HepG2 (cell line): ENCODE measurements at regions not wholly inside any gene's neighbourhood (a gene's known extent, or its start where the extent isn't known, plus 50 kb on each side); places are given as distances from the start of the nearest gene placed in this dataset.

Experiments
- HDAC6 ChIP-seq: fragments of 200-600 bp; sonication (generic); IDR thresholded peaks from 2 replicates; pipeline ENCODE4 v1.7.0; 2017; ENCODE audit warnings: mild to moderate bottlenecking, antibody characterized with exemption, low read length, low read depth
- RFX5 ChIP-seq: IDR thresholded peaks from 2 replicates; pipeline ENCODE4 v1.6.1; 2011; ENCODE audit warnings: low read depth, low read length, improper control_type of control experiment
- TF ChIP-seq, protein P1 (sequence below): sonication (generic); formaldehyde crosslinking; IDR thresholded peaks from 2 replicates; pipeline ENCODE4 v1.5.1; 2020; ENCODE audit warnings: mild to moderate bottlenecking, moderate library complexity, missing genetic modification reagents

DNA sequence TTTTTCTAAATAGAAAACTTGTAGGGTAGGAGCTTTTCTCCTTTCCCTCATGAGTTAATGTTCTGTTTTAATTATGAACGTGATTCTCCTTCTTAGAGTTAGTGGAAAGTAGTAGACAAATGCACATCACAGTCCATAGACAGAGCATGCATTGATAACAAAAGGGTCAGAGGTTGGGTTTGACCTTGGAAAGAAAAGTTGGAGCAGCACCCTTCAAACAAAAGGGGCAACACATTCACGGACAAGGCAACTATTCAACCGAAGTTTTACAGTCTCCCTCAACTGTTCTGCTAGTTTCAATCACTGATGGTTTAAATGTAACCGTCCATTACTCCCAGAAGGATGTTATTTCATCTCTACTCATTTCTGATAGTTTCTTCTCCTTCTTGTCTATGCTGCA, 103.4 kb upstream of the MAOA start:
- TF ChIP-seq HDAC6 (no peak), RFX5 (no peak)
- TF ChIP-seq, protein P1, sequence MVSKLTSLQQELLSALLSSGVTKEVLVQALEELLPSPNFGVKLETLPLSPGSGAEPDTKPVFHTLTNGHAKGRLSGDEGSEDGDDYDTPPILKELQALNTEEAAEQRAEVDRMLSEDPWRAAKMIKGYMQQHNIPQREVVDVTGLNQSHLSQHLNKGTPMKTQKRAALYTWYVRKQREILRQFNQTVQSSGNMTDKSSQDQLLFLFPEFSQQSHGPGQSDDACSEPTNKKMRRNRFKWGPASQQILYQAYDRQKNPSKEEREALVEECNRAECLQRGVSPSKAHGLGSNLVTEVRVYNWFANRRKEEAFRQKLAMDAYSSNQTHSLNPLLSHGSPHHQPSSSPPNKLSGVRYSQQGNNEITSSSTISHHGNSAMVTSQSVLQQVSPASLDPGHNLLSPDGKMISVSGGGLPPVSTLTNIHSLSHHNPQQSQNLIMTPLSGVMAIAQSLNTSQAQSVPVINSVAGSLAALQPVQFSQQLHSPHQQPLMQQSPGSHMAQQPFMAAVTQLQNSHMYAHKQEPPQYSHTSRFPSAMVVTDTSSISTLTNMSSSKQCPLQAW (CRISPR knock-in tag) = no peak
